GM20000 (cell line): ENCODE measurements at regions not wholly inside any gene's neighbourhood (a gene's known extent, or its start where the extent isn't known, plus 50 kb on each side); places are given as distances from the start of the nearest gene placed in this dataset.

ENCODE experiments used
- DNase-seq: peaks from one replicate; pipeline ENCODE4 v3.0.0; 2012; ENCODE audit warnings: low spot score
- CTCF ChIP-seq: IDR thresholded peaks from 2 replicates; pipeline ENCODE4 v1.5.1; 2012; ENCODE audit warnings: mild to moderate bottlenecking, control low read depth; ENCODE audit errors: extremely low read depth, missing control alignments

GRCh38 chrX:20531667-20532066 is 265.0 kb upstream of the RPS6KA3 start:
- no peak for TF ChIP-seq CTCF
- DNase-seq: no peak

GRCh38 chrX:20530406-20530921 is 263.8 kb upstream of the RPS6KA3 start:
- no peak for TF ChIP-seq CTCF
- peak; percentile 14 for DNase-seq

- DNase-seq: no peak
- no peak for TF ChIP-seq CTCF
Measured at GRCh38 chrX:20529711-20530110, 263.0 kb upstream of the RPS6KA3 start.

GRCh38 chrX:20529301-20529700 is 262.6 kb upstream of the RPS6KA3 start:
- no peak for DNase-seq

GRCh38 chrX:20527558-20528011 is 260.9 kb upstream of the RPS6KA3 start:
- DNase-seq: peak; percentile 11
- TF ChIP-seq CTCF: no peak

More at GRCh38 chrX:20529301-20529700, 262.6 kb upstream of the RPS6KA3 start:
- no peak for TF ChIP-seq CTCF

- DNase-seq: no peak
- no peak for TF ChIP-seq CTCF
Measured at GRCh38 chrX:20527041-20527440, 260.3 kb upstream of the RPS6KA3 start.

- no peak for DNase-seq
- TF ChIP-seq CTCF: no peak
Measured at GRCh38 chrX:20523626-20524312, 257.1 kb upstream of the RPS6KA3 start.
